HL-60 (cell line): ENCODE measurements at regions not wholly inside any gene's neighbourhood (a gene's known extent, or its start where the extent isn't known, plus 50 kb on each side); places are given as distances from the start of the nearest gene placed in this dataset.
"Not testable (repeated sequence)": the region's sequence is repeated elsewhere in the genome, so short reads cannot be mapped to it uniquely, and the experiment has no call there.

Source experiments
- GABPA ChIP-seq: IDR thresholded peaks from 2 replicates; pipeline ENCODE4 v1.6.1; 2012; ENCODE audit warnings: low read depth
- POLR2AphosphoS5 ChIP-seq: IDR thresholded peaks from 2 replicates; pipeline ENCODE4 v1.6.1; 2012; ENCODE audit warnings: low read depth
- SPI1 ChIP-seq: IDR thresholded peaks from 2 replicates; pipeline ENCODE4 v1.6.1; 2012; ENCODE audit warnings: low read depth, mild to moderate bottlenecking, borderline replicate concordance
- TF ChIP-seq, protein P1 (sequence below): IDR thresholded peaks from one replicate; pipeline ENCODE4 v1.5.1; 2011; ENCODE audit warnings: low read length, control low read depth, inconsistent platforms; ENCODE audit not compliant: insufficient read depth
- TF ChIP-seq, protein P2 (sequence below): IDR thresholded peaks from 2 replicates; pipeline ENCODE4 v1.6.1; 2012; ENCODE audit warnings: low read depth; ENCODE audit not compliant: insufficient replicate concordance

DNA sequence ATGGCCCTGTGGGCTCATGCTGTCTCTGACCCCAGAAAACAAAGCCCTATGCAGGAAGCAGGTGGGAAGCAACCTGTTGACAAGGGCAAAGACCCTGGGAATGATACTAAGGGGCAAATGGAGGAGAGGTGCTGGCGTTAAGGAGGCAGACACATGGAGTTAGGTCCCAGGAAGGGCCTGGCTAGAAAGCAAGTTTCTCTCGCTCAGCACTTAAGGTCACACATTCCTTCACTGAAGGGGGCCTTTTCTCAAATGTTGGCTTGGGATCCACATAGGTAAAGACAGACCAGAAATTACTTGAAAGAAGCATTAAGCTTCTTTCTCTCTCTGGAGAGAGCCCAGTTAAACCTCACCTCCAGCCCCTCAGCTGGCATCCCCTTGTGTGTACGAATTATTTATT lies 155.7 kb downstream of the ADRA2C start:
- TF ChIP-seq POLR2AphosphoS5, GABPA, SPI1: not testable (repeated sequence)
- TF ChIP-seq, protein P1, sequence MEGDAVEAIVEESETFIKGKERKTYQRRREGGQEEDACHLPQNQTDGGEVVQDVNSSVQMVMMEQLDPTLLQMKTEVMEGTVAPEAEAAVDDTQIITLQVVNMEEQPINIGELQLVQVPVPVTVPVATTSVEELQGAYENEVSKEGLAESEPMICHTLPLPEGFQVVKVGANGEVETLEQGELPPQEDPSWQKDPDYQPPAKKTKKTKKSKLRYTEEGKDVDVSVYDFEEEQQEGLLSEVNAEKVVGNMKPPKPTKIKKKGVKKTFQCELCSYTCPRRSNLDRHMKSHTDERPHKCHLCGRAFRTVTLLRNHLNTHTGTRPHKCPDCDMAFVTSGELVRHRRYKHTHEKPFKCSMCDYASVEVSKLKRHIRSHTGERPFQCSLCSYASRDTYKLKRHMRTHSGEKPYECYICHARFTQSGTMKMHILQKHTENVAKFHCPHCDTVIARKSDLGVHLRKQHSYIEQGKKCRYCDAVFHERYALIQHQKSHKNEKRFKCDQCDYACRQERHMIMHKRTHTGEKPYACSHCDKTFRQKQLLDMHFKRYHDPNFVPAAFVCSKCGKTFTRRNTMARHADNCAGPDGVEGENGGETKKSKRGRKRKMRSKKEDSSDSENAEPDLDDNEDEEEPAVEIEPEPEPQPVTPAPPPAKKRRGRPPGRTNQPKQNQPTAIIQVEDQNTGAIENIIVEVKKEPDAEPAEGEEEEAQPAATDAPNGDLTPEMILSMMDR, result not testable (repeated sequence)
- TF ChIP-seq, protein P2, sequence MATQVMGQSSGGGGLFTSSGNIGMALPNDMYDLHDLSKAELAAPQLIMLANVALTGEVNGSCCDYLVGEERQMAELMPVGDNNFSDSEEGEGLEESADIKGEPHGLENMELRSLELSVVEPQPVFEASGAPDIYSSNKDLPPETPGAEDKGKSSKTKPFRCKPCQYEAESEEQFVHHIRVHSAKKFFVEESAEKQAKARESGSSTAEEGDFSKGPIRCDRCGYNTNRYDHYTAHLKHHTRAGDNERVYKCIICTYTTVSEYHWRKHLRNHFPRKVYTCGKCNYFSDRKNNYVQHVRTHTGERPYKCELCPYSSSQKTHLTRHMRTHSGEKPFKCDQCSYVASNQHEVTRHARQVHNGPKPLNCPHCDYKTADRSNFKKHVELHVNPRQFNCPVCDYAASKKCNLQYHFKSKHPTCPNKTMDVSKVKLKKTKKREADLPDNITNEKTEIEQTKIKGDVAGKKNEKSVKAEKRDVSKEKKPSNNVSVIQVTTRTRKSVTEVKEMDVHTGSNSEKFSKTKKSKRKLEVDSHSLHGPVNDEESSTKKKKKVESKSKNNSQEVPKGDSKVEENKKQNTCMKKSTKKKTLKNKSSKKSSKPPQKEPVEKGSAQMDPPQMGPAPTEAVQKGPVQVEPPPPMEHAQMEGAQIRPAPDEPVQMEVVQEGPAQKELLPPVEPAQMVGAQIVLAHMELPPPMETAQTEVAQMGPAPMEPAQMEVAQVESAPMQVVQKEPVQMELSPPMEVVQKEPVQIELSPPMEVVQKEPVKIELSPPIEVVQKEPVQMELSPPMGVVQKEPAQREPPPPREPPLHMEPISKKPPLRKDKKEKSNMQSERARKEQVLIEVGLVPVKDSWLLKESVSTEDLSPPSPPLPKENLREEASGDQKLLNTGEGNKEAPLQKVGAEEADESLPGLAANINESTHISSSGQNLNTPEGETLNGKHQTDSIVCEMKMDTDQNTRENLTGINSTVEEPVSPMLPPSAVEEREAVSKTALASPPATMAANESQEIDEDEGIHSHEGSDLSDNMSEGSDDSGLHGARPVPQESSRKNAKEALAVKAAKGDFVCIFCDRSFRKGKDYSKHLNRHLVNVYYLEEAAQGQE, result not testable (repeated sequence)
